ENCODE measurements at regions not wholly inside any gene's neighbourhood (a gene's known extent, or its start where the extent isn't known, plus 50 kb on each side); places are given as distances from the start of the nearest gene placed in this dataset.

DNA sequence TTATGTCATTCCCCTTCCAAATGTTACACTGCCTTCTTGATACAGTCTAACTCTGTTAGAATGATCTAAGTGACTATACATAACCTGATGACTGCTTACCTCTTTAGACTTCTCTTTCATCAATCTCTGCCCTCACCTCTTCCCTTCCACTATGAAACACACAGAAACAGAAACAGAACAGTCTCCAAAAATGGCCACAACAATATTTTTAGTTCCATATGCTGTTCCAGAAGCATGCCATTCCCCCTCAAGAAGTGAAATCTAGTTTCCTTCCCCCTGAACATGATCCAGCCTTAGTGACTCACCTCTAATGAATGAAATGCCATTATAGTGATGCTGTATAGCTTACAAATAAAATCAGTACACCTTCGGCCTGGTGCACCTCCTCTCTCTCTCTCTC lies 229.3 kb upstream of the TENT5A start:
- Histone ChIP-seq H3K4me1 (ENCODE audit: control insufficient read depth, insufficient read depth, low read length) (peaks cover 4% of the 10 kb centered on the region), H3K36me3 (ENCODE audit: control insufficient read depth in 2 of 2, insufficient read depth in 1 of 2, low read length in 2 of 2) (no peaks in the 10 kb centered on the region), H3K27ac (ENCODE audit: extremely low read depth, low read depth, low read length) (no peak overlapping the region), H3K9me3 (ENCODE audit: control insufficient read depth, insufficient read depth, low read depth, low read length) (no peaks in the 10 kb centered on the region), H3K4me3 (ENCODE audit: low read depth, low read length) (no peak overlapping the region)
- ChIA-PET CTCF (interaction anchor here (0.6 kb wide), 1 partner anchor 110 kb away, joined by 4 read pairs; no protein-coding TSS in a partner anchor), POLR2A (no interaction called here)
- TF ChIP-seq ZNF157 (tag by site-specific recombination; IDR thresholded peaks at IDR 0.05), result no peak
- TF ChIP-seq ZNF341 (tag by site-specific recombination; IDR thresholded peaks at IDR 0.05; ENCODE audit: low read depth), result peak; percentile 63
- TF ChIP-seq PRDM10 (tag by site-specific recombination; IDR thresholded peaks at IDR 0.05), result peak; percentile 77
- TF ChIP-seq ZNF146 (tag by site-specific recombination; IDR thresholded peaks at IDR 0.05), result no peak
- TF ChIP-seq ZNF792 (tag by site-specific recombination; IDR thresholded peaks at IDR 0.05), result no peak
- TF ChIP-seq ZXDB (tag by site-specific recombination; IDR thresholded peaks at IDR 0.05), result no peak
- no peak for TF ChIP-seq ZNF776 (tag by site-specific recombination; IDR thresholded peaks at IDR 0.05; ENCODE audit: borderline replicate concordance)
- TF ChIP-seq ZNF292 (tag by site-specific recombination; IDR thresholded peaks at IDR 0.05; ENCODE audit: borderline replicate concordance, low read depth), result no peak
- TF ChIP-seq PRDM1 (tag by site-specific recombination; IDR thresholded peaks at IDR 0.05), result 0 out of 2 replicates have a peak, but pooled peaks have one; percentile 33

DNA sequence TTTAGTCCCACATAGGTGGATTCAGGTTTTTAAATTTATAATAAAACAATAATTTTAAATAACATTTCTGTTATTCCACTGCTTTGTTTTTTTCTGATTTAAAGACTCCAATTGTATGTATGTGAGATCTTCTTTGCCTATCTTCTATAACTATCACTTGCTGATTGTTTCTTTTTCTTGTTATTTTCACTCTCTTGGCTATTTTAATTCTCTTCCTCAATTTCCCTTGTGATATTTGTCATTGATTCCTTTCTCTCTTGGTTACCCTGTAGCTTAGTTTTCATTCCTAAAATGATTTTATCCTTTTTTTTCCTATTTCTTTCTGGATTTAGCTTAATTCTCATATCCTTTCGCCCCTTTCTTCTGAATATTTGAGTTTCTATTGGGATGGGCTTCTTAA lies 227.3 kb upstream of the TENT5A start:
- no peaks in the 10 kb centered on the region; the same call in 1 of the 2 replicates for H3K4me1 ChIP-seq (ENCODE audit: control insufficient read depth, insufficient read depth, low read length)
- no peak overlapping the region for H3K27ac ChIP-seq (ENCODE audit: extremely low read depth, low read depth, low read length)
- CTCF ChIA-PET, result interaction anchor here (0.6 to 1.2 kb wide), 5 partner anchors 27 to 810 kb away, joined by 3 to 4 read pairs (median 3); no protein-coding TSS in a partner anchor
- H3K4me3 ChIP-seq (ENCODE audit: low read depth, low read length), result no peak overlapping the region
- no peaks in the 10 kb centered on the region for H3K36me3 ChIP-seq (ENCODE audit: control insufficient read depth in 2 of 2, insufficient read depth in 1 of 2, low read length in 2 of 2)
- POLR2A ChIA-PET, result interaction anchor here (0.6 kb wide), 1 partner anchor 442 kb away, joined by 3 read pairs; no protein-coding TSS in a partner anchor
- no peaks in the 10 kb centered on the region for H3K9me3 ChIP-seq (ENCODE audit: control insufficient read depth, insufficient read depth, low read depth, low read length)
- TF ChIP-seq ZNF792 (tag by site-specific recombination; IDR thresholded peaks at IDR 0.05), result no peak
- peak; percentile 99 for TF ChIP-seq ZNF133 (tag by site-specific recombination; IDR thresholded peaks at IDR 0.05)
- peak; percentile 51 for TF ChIP-seq SETDB1 (IDR thresholded peaks at IDR 0.05; ENCODE audit: insufficient read length, low read length)
- TF ChIP-seq PRDM1 (tag by site-specific recombination; IDR thresholded peaks at IDR 0.05), result peak; percentile 55; the same call in 1 of the 2 replicates

- CTCF ChIA-PET, result interaction anchor here (0.6 to 1.2 kb wide), 6 partner anchors 27 to 809 kb away, joined by 3 to 4 read pairs (median 3); no protein-coding TSS in a partner anchor
- H3K27ac ChIP-seq (ENCODE audit: extremely low read depth, low read depth, low read length), result no peak overlapping the region
- no peak overlapping the region for H3K4me3 ChIP-seq (ENCODE audit: low read depth, low read length)
- POLR2A ChIA-PET, result interaction anchor here (0.6 kb wide), 1 partner anchor 442 kb away, joined by 3 read pairs; no protein-coding TSS in a partner anchor
- no peaks in the 10 kb centered on the region for H3K36me3 ChIP-seq (ENCODE audit: control insufficient read depth in 2 of 2, insufficient read depth in 1 of 2, low read length in 2 of 2)
- TF ChIP-seq ZNF16 (tag by site-specific recombination; IDR thresholded peaks at IDR 0.05; ENCODE audit: low read depth) (no peak), ZNF701 (tag by site-specific recombination; IDR thresholded peaks at IDR 0.05) (no peak), ZNF792 (tag by site-specific recombination; IDR thresholded peaks at IDR 0.05) (no peak), ZNF560 (tag by site-specific recombination; IDR thresholded peaks at IDR 0.05; ENCODE audit: borderline replicate concordance) (no peak), ZNF26 (tag by site-specific recombination; IDR thresholded peaks at IDR 0.05) (no peak)
- TF ChIP-seq, protein P1, sequence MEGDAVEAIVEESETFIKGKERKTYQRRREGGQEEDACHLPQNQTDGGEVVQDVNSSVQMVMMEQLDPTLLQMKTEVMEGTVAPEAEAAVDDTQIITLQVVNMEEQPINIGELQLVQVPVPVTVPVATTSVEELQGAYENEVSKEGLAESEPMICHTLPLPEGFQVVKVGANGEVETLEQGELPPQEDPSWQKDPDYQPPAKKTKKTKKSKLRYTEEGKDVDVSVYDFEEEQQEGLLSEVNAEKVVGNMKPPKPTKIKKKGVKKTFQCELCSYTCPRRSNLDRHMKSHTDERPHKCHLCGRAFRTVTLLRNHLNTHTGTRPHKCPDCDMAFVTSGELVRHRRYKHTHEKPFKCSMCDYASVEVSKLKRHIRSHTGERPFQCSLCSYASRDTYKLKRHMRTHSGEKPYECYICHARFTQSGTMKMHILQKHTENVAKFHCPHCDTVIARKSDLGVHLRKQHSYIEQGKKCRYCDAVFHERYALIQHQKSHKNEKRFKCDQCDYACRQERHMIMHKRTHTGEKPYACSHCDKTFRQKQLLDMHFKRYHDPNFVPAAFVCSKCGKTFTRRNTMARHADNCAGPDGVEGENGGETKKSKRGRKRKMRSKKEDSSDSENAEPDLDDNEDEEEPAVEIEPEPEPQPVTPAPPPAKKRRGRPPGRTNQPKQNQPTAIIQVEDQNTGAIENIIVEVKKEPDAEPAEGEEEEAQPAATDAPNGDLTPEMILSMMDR (tag by site-specific recombination; IDR thresholded peaks at IDR 0.05), result no peak
- H3K9me3 ChIP-seq (ENCODE audit: control insufficient read depth, insufficient read depth, low read depth, low read length), result no peaks in the 10 kb centered on the region
- H3K4me1 ChIP-seq (ENCODE audit: control insufficient read depth, insufficient read depth, low read length), result no peaks in the 10 kb centered on the region; the same call in 1 of the 2 replicates
Measured at GRCh38 chr6:81979329-81979728, 226.8 kb upstream of the TENT5A start.

Data from HEK293 (cell line).